Stimulated activated CD4-positive, alpha-beta T cell treated with anti-CD3 and anti-CD28 coated beads, Interleukin-4, amount 100 ng/mL, for 48 hours (primary cell): ENCODE measurements at regions not wholly inside any gene's neighbourhood (a gene's known extent, or its start where the extent isn't known, plus 50 kb on each side); places are given as distances from the start of the nearest gene placed in this dataset.
"Not testable (repeated sequence)": the region's sequence is repeated elsewhere in the genome, so short reads cannot be mapped to it uniquely, and the experiment has no call there.

ENCODE experiments used
- DNase-seq, 2 donors: peaks; one replicate each; pipeline ENCODE4 v3.0.0-alpha.2; 2020; ENCODE audit warnings: low read depth in 2 of 2

- no peak for DNase-seq
Observed at GRCh38 chr1:184183919-184184318, 132.4 kb downstream of the TSEN15 start.

DNA sequence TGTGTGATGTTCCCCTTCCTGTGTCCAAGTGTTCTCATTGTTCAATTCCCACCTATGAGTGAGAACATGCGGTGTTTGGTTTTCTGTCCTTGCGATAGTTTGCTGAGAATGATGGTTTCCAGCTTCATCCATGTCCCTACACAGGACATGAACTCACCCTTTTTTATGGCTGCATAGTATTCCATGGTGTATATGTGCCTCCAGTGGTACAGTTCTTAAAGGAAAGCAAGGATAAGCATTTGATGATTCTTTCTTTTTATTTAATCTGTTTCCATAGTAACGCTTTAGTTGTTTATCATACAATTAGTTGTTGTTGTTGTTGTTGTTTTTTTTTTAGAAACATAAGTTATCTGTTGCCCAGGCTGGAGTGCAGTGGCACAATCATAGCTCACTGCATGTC lies 133.1 kb downstream of the TSEN15 start:
- DNase-seq: not testable (repeated sequence)

DNA sequence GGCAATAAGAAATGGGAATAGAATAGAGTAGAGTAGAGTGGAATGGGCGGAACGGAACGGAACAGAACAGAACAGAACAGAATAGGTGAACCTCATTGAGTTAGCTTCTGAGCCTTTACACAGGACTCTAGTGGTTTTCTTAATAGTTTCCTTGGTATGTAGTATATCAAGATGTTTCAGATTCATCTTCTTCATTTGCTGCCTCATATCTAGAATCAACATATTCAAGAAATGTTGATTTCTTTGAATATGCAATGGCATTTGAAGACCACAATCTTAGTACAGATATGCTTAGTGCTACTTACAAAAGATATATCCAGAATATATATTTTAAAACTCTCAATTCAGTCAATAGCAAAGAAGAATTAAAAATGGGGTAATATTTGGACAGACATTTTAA lies 133.8 kb downstream of the TSEN15 start:
- DNase-seq: no peak

DNA sequence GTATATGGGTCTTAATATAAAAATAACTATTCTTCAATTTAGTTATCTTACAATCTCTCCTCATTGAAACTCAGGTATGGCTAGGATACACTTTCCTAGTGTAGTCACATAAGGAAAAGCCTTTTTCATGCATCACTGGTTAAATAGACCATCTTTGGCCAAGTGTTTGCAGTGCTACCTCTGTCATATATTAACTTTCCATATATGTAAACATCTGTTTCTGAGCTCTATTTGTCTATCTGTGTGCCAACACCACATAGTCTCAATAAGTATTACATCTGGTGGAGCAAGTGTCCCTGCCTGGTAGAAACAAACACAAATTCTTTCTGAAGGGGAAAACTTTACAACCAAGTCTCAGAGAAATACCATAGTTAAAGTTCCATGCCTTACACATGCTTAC lies 134.6 kb downstream of the TSEN15 start:
- no peak for DNase-seq

- DNase-seq: no peak
Observed at GRCh38 chr1:184187097-184187496, 135.6 kb downstream of the TSEN15 start.

DNA sequence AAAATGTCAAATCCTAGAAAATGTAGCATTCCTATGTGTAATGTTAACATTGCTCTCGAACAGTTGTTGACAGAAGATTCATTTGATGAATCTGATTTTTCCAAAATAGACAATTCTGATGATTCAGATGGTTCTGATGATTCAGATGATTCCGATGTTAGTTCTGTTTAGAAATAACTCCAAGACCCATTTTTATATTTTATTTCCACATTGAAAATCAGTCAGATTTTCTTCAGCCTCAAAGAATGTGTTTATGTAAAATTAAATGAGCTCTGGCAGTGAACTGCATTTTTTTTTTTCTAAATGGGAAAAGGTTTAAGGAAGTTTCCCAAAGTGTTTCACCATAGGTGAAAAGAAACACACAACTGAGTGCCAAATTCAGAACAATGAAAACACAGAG lies 136.5 kb downstream of the TSEN15 start:
- DNase-seq: no peak

DNA sequence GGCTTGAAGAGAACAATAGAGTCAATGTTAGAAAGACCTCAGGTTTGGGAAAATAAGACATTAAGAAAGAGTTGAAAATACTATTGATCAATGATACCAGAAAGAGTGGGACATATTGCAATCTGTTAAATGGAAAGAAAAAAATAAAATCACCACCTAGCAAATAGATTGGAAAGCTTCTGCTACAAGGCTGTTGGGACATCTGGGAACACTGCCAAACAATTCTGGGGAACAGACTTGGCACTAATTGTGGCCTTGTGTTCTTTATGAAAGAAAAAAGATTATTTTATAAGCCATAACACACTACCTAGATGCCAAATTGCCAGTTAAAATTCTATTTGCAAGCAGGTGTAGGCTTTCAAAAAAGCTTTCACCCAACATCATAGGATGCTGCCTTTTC lies 137.8 kb downstream of the TSEN15 start:
- no peak for DNase-seq

DNA sequence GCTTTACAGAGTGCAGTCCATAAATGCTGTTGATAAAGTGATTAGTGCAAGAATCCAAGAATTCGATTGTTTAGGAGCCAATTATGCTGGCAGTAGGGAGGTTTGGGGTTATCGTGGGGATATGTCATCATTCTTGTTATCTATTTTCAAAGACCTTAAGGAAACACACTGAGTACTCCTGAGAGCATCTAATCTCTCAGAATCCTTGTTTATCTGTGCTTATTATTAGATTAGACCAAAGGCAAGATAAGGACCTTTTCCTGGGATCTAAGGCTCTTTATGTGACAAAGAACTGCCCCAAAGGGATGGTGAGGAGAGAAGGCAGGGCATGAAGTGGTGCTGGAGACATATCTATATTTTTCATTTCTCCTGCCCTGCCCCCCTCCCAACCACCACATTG lies 139.1 kb downstream of the TSEN15 start:
- no peak for DNase-seq

DNA sequence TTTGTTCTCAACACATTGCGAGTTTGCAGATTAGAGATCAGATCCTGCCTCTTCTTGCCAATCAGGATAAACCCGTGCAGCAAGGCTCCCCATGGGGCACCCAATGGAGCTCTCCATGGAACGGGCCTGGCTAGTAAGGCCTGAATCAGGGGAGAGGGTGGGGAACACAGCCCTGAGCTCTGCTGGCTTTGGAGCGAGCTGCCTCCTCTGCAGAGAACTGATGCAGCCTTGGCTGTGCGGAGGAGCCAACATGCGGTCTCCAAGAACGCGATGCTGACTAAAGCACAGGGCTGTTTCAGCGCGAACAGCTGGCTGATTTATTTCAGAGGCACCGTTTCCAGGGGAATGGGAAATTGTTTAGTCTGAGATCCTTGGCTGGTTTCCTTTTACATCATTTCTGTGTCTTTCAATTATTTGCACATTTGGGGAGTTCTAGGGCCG lies 139.7 kb downstream of the TSEN15 start:
- no peak for DNase-seq

GRCh38 chr1:184192796-184193195 lies 141.3 kb downstream of the TSEN15 start:
- no peak for DNase-seq

GRCh38 chr1:184193451-184193850 lies 141.9 kb downstream of the TSEN15 start:
- no peak for DNase-seq

DNA sequence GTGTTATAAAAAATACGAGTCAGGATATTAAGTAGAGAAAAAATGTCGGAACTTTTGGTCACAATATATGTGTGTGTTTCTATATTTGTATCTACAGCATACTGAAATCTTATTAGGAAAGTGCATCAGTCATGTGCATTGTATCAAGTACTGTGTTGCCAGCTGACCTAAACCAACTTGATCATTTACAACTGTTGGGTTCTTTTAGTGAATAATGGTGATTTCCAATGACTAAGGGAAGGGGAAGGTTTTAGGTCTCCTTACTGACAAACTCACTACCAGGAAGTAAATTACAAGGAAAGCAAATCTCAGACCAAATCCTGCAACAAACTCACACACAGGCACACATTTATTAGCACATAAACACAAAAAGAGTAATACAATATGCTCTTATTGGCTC lies 142.7 kb downstream of the TSEN15 start:
- no peak for DNase-seq

DNA sequence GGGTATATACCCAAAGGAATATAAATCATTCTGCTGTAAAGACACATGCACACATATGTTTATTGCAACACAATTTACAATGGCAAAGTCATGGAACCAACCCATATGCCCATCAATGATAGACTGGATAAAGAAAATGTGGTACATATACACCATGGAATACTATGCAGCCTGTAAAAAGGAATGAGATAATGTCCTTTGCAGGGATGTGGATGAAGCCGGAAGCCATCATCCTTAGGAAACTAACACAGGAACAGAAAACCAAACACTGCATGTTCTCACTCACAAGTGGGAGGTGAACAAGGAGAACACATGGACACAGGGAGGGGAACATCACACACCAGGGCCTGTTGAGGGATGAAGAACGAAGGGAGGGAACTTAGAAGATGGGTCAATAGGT lies 144.2 kb downstream of the TSEN15 start:
- DNase-seq: not testable (repeated sequence)

DNA sequence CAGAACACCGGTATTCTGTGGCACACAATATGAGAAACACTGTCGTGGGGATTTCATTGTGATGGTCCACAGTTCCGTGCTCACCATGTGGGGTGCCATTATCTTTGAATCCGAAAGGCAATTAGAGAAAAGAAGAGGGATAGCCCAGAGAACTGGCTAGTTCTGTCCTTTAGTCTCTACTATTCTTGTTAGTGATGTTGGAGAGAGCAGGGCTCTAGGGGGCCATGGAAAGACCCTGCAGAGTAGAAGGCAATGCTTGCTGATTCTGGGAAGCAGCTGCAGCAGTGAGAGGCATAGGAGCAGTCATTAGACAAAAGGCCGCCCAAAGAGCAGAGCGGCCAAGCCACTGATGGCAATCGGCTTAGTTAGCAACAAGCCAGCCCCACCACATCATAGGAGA lies 146.3 kb downstream of the TSEN15 start:
- no peak for DNase-seq

DNA sequence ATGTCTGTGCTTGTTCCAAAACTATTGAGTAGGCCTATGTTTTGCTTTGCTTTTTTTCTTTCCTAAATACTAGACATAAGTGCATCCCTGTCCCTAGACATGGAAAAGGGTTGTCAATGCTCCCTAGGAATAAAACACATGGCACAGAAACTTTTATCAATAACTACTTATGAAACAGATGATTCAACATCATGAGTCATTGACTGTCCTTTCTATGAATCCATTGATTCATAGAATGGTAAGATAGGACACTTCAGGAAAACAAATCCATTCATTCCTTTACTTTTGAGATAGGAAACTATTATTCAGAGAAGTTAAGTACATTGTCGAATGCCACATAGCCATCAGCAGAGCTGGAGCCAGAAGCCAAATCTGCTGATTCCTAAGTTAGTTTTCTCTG lies 147.5 kb downstream of the TSEN15 start:
- DNase-seq: no peak

DNA sequence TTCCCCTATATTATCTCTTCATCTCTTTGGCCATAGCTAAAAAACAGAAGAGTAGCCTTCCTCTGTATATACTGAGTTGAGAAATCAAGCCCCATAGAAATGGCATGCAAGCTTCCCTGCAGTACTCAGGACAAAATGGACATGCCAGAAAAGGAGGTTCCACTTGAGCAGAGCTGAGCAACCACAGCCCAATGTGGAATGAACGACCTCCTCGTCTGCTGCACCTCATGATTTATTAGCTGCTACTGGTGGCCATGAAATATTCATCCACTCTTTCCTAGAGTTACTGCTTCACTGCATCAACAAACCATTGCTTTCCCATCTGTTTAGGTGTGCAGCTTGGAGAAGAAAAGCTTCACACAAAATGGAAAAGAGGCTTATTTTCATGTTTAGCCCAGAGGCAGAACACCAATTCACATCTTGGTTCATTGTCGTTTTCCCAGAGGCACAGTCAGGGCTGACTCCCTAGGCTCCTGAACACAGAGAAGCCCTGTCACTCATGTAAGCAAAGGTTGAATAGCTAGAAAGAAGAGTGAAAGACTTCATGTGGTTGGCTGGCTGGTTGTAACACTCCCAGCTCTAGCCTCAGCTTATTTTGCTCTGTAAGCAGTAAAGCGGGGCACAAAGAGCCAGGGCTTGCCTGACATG lies 148.0 kb downstream of the TSEN15 start:
- no peak for DNase-seq

GRCh38 chr1:184208622-184209021 lies 157.1 kb downstream of the TSEN15 start:
- DNase-seq: no peak

- DNase-seq: no peak
Observed at GRCh38 chr1:184210031-184210430, 158.5 kb downstream of the TSEN15 start.

GRCh38 chr1:184210862-184211261 lies 159.3 kb downstream of the TSEN15 start:
- no peak for DNase-seq

- no peak for DNase-seq
Observed at GRCh38 chr1:184212649-184213314, 161.3 kb downstream of the TSEN15 start.

GRCh38 chr1:184214128-184214527 lies 162.6 kb downstream of the TSEN15 start:
- DNase-seq: no peak

DNA sequence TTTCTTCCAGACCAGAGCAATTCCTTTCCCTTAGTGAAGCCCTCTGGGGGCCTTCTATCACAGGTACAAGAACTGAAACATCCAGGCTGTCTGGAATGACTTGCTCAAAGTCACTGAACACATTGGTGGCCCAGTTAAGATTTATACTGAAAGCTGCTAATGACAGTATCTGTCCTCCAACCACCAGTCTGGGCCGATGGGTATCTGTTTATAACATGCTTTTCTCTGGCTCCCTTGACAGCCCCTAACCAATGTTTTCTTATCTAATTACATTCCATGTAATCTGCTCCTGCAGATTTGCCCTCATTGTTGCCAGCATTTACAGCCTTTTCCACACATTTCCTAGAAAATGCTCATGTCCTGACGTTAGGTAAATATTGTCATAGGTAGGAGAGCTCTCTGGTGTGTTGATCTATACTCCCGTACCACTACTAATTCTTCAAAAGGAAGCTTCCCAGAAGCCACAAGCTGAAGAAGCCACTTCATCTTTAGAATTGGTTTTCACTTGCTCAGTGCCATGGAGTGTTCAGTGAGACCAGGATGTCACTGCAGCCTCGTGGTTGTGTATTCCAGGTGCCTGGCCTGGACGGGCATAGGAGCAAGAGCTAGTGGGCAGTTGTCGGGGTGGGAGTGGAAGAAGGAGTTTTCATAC lies 163.9 kb downstream of the TSEN15 start:
- DNase-seq: no peak

- DNase-seq: no peak
Observed at GRCh38 chr1:184218458-184219075, 167.0 kb downstream of the TSEN15 start.
